NCI-H2081 (cell line): ENCODE measurements at regions not wholly inside any gene's neighbourhood (a gene's known extent, or its start where the extent isn't known, plus 50 kb on each side); places are given as distances from the start of the nearest gene placed in this dataset.
"Not testable (repeated sequence)": the region's sequence is repeated elsewhere in the genome, so short reads cannot be mapped to it uniquely, and the experiment has no call there.

Source experiments
- DNase-seq, 2 experiments: peaks; one replicate each; lab custom pipeline; 2025; lab: John Stamatoyannopoulos, UW

GRCh38 chr4:174400603-174401302, 117.0 kb downstream of the CEP44 start:
- not testable (repeated sequence) for DNase-seq

- no peak for DNase-seq
These were observed 115.0 kb downstream of the CEP44 start for GRCh38 chr4:174398728-174399127.

- no peak for DNase-seq
These were observed 113.8 kb downstream of the CEP44 start for GRCh38 chr4:174397366-174398155.

GRCh38 chr4:174396599-174397110, 112.9 kb downstream of the CEP44 start:
- DNase-seq: no peak

- DNase-seq: no peak
These were observed 111.2 kb downstream of the CEP44 start for GRCh38 chr4:174394915-174395314.

GRCh38 chr4:174389439-174389838, 105.7 kb downstream of the CEP44 start:
- no peak for DNase-seq

GRCh38 chr4:174388461-174389145, 104.9 kb downstream of the CEP44 start:
- no peak for DNase-seq

- no peak for DNase-seq
These were observed 104.0 kb downstream of the CEP44 start for GRCh38 chr4:174387721-174388120.

GRCh38 chr4:174387143-174387542, 103.4 kb downstream of the CEP44 start:
- no peak for DNase-seq

- no peak for DNase-seq
These were observed 100.1 kb downstream of the CEP44 start for GRCh38 chr4:174383783-174384182.

- DNase-seq: not testable (repeated sequence)
These were observed 99.4 kb downstream of the CEP44 start for GRCh38 chr4:174382938-174383605.
